ENCODE measurements at regions not wholly inside any gene's neighbourhood (a gene's known extent, or its start where the extent isn't known, plus 50 kb on each side); places are given as distances from the start of the nearest gene placed in this dataset.

GRCh38 chr12:4985820-4986219 is 57.9 kb upstream of the KCNA5 start (continued):
- TF ChIP-seq JUND (IDR thresholded peaks at IDR 0.05; ENCODE audit: low read depth, low read length) = no peak
- no peak for TF ChIP-seq RAD51 (IDR thresholded peaks at IDR 0.05)
- peak; percentile 47; the same call in 1 of the 2 replicates for TF ChIP-seq BMI1 (IDR thresholded peaks at IDR 0.05; ENCODE audit: borderline replicate concordance)
- no peak for TF ChIP-seq LARP7 (IDR thresholded peaks at IDR 0.05)
- TF ChIP-seq, protein P1, sequence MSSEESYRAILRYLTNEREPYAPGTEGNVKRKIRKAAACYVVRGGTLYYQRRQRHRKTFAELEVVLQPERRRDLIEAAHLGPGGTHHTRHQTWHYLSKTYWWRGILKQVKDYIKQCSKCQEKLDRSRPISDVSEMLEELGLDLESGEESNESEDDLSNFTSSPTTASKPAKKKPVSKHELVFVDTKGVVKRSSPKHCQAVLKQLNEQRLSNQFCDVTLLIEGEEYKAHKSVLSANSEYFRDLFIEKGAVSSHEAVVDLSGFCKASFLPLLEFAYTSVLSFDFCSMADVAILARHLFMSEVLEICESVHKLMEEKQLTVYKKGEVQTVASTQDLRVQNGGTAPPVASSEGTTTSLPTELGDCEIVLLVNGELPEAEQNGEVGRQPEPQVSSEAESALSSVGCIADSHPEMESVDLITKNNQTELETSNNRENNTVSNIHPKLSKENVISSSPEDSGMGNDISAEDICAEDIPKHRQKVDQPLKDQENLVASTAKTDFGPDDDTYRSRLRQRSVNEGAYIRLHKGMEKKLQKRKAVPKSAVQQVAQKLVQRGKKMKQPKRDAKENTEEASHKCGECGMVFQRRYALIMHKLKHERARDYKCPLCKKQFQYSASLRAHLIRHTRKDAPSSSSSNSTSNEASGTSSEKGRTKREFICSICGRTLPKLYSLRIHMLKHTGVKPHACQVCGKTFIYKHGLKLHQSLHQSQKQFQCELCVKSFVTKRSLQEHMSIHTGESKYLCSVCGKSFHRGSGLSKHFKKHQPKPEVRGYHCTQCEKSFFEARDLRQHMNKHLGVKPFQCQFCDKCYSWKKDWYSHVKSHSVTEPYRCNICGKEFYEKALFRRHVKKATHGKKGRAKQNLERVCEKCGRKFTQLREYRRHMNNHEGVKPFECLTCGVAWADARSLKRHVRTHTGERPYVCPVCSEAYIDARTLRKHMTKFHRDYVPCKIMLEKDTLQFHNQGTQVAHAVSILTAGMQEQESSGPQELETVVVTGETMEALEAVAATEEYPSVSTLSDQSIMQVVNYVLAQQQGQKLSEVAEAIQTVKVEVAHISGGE (CRISPR knock-in tag; IDR thresholded peaks at IDR 0.05) = no peak
- no peak for TF ChIP-seq PRDM15 (CRISPR knock-in tag; IDR thresholded peaks at IDR 0.05)
- TF ChIP-seq SMAD5 (IDR thresholded peaks at IDR 0.05; ENCODE audit: low read depth) = no peak
- TF ChIP-seq RB1 (IDR thresholded peaks at IDR 0.05; ENCODE audit: borderline replicate concordance) = no peak
- TF ChIP-seq, protein P2, sequence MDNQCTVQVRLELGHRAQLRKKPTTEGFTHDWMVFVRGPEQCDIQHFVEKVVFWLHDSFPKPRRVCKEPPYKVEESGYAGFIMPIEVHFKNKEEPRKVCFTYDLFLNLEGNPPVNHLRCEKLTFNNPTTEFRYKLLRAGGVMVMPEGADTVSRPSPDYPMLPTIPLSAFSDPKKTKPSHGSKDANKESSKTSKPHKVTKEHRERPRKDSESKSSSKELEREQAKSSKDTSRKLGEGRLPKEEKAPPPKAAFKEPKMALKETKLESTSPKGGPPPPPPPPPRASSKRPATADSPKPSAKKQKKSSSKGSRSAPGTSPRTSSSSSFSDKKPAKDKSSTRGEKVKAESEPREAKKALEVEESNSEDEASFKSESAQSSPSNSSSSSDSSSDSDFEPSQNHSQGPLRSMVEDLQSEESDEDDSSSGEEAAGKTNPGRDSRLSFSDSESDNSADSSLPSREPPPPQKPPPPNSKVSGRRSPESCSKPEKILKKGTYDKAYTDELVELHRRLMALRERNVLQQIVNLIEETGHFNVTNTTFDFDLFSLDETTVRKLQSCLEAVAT (IDR thresholded peaks at IDR 0.05) = no peak
- TF ChIP-seq MXI1 (IDR thresholded peaks at IDR 0.05; ENCODE audit: low read depth, low read length) = no peak
- TF ChIP-seq, protein P3, sequence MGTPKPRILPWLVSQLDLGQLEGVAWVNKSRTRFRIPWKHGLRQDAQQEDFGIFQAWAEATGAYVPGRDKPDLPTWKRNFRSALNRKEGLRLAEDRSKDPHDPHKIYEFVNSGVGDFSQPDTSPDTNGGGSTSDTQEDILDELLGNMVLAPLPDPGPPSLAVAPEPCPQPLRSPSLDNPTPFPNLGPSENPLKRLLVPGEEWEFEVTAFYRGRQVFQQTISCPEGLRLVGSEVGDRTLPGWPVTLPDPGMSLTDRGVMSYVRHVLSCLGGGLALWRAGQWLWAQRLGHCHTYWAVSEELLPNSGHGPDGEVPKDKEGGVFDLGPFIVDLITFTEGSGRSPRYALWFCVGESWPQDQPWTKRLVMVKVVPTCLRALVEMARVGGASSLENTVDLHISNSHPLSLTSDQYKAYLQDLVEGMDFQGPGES (IDR thresholded peaks at IDR 0.05) = no peak
- no peak for TF ChIP-seq ETV6 (conservative IDR thresholded peaks at IDR 0.05 in 1 of 2, IDR thresholded peaks at IDR 0.05 in 1 of 2; ENCODE audit: borderline replicate concordance in 1 of 2, low read depth in 1 of 2)
- TF ChIP-seq CREB1 (IDR thresholded peaks at IDR 0.05; ENCODE audit: low read depth) = no peak
- TF ChIP-seq SREBF1 (IDR thresholded peaks at IDR 0.05; ENCODE audit: low read length) = no peak
- TF ChIP-seq SMARCA5 (IDR thresholded peaks at IDR 0.05) = no peak
- TF ChIP-seq, protein P4, sequence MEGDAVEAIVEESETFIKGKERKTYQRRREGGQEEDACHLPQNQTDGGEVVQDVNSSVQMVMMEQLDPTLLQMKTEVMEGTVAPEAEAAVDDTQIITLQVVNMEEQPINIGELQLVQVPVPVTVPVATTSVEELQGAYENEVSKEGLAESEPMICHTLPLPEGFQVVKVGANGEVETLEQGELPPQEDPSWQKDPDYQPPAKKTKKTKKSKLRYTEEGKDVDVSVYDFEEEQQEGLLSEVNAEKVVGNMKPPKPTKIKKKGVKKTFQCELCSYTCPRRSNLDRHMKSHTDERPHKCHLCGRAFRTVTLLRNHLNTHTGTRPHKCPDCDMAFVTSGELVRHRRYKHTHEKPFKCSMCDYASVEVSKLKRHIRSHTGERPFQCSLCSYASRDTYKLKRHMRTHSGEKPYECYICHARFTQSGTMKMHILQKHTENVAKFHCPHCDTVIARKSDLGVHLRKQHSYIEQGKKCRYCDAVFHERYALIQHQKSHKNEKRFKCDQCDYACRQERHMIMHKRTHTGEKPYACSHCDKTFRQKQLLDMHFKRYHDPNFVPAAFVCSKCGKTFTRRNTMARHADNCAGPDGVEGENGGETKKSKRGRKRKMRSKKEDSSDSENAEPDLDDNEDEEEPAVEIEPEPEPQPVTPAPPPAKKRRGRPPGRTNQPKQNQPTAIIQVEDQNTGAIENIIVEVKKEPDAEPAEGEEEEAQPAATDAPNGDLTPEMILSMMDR (IDR thresholded peaks at IDR 0.05 in 2 of 3, conservative IDR thresholded peaks at IDR 0.05 in 1 of 3; ENCODE audit: control insufficient read depth in 2 of 3, extremely low read depth in 1 of 3, insufficient read depth in 1 of 3, low read depth in 3 of 3, low read length in 3 of 3) = no peak
- TF ChIP-seq RELA (IDR thresholded peaks at IDR 0.05; ENCODE audit: borderline replicate concordance, partially characterized antibody) = no peak
- no peak for TF ChIP-seq NFIC (IDR thresholded peaks at IDR 0.05; ENCODE audit: low read depth, low read length)
- no peak for TF ChIP-seq SUPT20H (IDR thresholded peaks at IDR 0.05; ENCODE audit: borderline replicate concordance, control insufficient read depth, low read depth, low read length)
- TF ChIP-seq CHD2 (IDR thresholded peaks at IDR 0.05; ENCODE audit: borderline replicate concordance, low read depth, low read length) = no peak

Data from GM12878 (cell line).